GM23338 (cell line): ENCODE measurements at regions not wholly inside any gene's neighbourhood (a gene's known extent, or its start where the extent isn't known, plus 50 kb on each side); places are given as distances from the start of the nearest gene placed in this dataset.

Experiments
- ATAC-seq: fragments of 200-7000 bp; cut with Tn5 transposase; 3 replicates; pipeline ENCODE4 v1.9.1; 2020
- DNase-seq: peaks from one replicate; pipeline ENCODE4 v3.0.0-alpha.2; 2015; ENCODE audit warnings: low spot score
- H2AFZ ChIP-seq: fragments of 200-600 bp; sonication (generic); 2 replicates; pipeline ENCODE4 v1.8.0; 2016; ENCODE audit warnings: antibody characterized with exemption, mild to moderate bottlenecking, moderate library complexity
- H3F3A ChIP-seq: fragments of 200-600 bp; sonication (generic); replicated peaks from 2 replicates; pipeline ENCODE4 v1.8.0; 2017; ENCODE audit warnings: antibody characterized with exemption, mixed run types, low read depth
- H3K27ac ChIP-seq: fragments of 200-600 bp; sonication (generic); 2 replicates; pipeline ENCODE4 v1.6.1; 2016; ENCODE audit warnings: low read depth
- H3K27me3 ChIP-seq: fragments of 200-600 bp; sonication (generic); 2 replicates; pipeline ENCODE4 v1.8.0; 2016; ENCODE audit warnings: mild to moderate bottlenecking, mixed run types, moderate library complexity; ENCODE audit not compliant: insufficient read depth
- H3K36me3 ChIP-seq: fragments of 200-600 bp; sonication (generic); 2 replicates; pipeline ENCODE4 v1.8.0; 2016; ENCODE audit warnings: mild to moderate bottlenecking; ENCODE audit not compliant: insufficient read depth
- H3K4me1 ChIP-seq: fragments of 200-600 bp; sonication (generic); 2 replicates; pipeline ENCODE4 v1.8.0; 2016; ENCODE audit warnings: mild to moderate bottlenecking, moderate library complexity; ENCODE audit not compliant: insufficient read depth
- H3K4me2 ChIP-seq: fragments of 200-600 bp; sonication (generic); 2 replicates; pipeline ENCODE4 v1.7.1; 2017; ENCODE audit warnings: mixed run types
- H3K4me3 ChIP-seq: fragments of 200-600 bp; sonication (generic); 2 replicates; pipeline ENCODE4 v1.6.1; 2016; ENCODE audit warnings: mixed run types
- H3K79me2 ChIP-seq: fragments of 200-600 bp; sonication (generic); replicated peaks from 2 replicates; pipeline ENCODE4 v1.8.0; 2017; ENCODE audit warnings: mild to moderate bottlenecking; ENCODE audit not compliant: insufficient read depth
- H3K9me2 ChIP-seq: fragments of 200-600 bp; sonication (generic); 2 replicates; pipeline ENCODE4 v1.8.0; 2017; ENCODE audit not compliant: insufficient read depth
- H4K20me1 ChIP-seq: fragments of 200-600 bp; sonication (generic); replicated peaks from 2 replicates; pipeline ENCODE4 v1.8.0; 2017; ENCODE audit warnings: mild to moderate bottlenecking; ENCODE audit not compliant: insufficient read depth
- H3K27ac Mint-ChIP-seq: 2 replicates; pipeline ENCODE4 v1.8.0; 2020; ENCODE audit warnings: inconsistent platforms, mild to moderate bottlenecking, moderate library complexity, mixed read lengths
- H3K27me3 Mint-ChIP-seq: 3 replicates; pipeline ENCODE4 v1.8.0; 2022; ENCODE audit warnings: low read depth, mild to moderate bottlenecking, moderate library complexity, mixed read lengths, inconsistent platforms; ENCODE audit not compliant: insufficient read depth, poor library complexity
- H3K36me3 Mint-ChIP-seq: 3 replicates; pipeline ENCODE4 v1.8.0; 2021; ENCODE audit warnings: low read depth, mild to moderate bottlenecking, inconsistent platforms, moderate library complexity, mixed read lengths
- H3K4me1 Mint-ChIP-seq: 3 replicates; pipeline ENCODE4 v1.8.0; 2020; ENCODE audit warnings: mild to moderate bottlenecking, inconsistent platforms, mixed read lengths
- H3K4me3 Mint-ChIP-seq: 3 replicates; pipeline ENCODE4 v1.8.0; 2021; ENCODE audit warnings: moderate library complexity, mild to moderate bottlenecking, inconsistent platforms, mixed read lengths
- H3K9me3 Mint-ChIP-seq: 3 replicates; pipeline ENCODE4 v1.8.0; 2020; ENCODE audit warnings: moderate library complexity, mild to moderate bottlenecking, inconsistent platforms, mixed read lengths
- CREB1 ChIP-seq: fragments of 250-450 bp; sonication (Bioruptor Pico); IDR thresholded peaks from 2 replicates; pipeline ENCODE4 v1.5.0; 2020; ENCODE audit warnings: low read depth, mild to moderate bottlenecking, moderate library complexity
- EZH2 ChIP-seq: fragments of 200-600 bp; sonication (generic); IDR thresholded peaks from one replicate; pipeline ENCODE4 v1.8.0; 2017; ENCODE audit warnings: antibody characterized with exemption, mild to moderate bottlenecking, low read depth; ENCODE audit not compliant: unreplicated experiment
- JUNB ChIP-seq: IDR thresholded peaks from one replicate; pipeline ENCODE4 v1.6.1; 2016; ENCODE audit warnings: antibody characterized with exemption; ENCODE audit not compliant: unreplicated experiment
- NANOG ChIP-seq: IDR thresholded peaks from 2 replicates; pipeline ENCODE4 v1.6.1; 2016; ENCODE audit warnings: antibody characterized with exemption, borderline replicate concordance
- POLR2AphosphoS5 ChIP-seq: IDR thresholded peaks from 2 replicates; pipeline ENCODE4 v1.6.1; 2016; ENCODE audit warnings: antibody characterized with exemption, low read depth
- STAT1 ChIP-seq: IDR thresholded peaks from one replicate; pipeline ENCODE4 v1.6.1; 2016; ENCODE audit warnings: antibody characterized with exemption; ENCODE audit not compliant: unreplicated experiment
- ZNF114 ChIP-seq: fragments of 250-450 bp; sonication (Bioruptor Pico); IDR thresholded peaks from 2 replicates; pipeline ENCODE4 v1.5.0; 2020; ENCODE audit warnings: mild to moderate bottlenecking, moderate library complexity
- ZNF331 ChIP-seq: fragments of 250-450 bp; sonication (Bioruptor Pico); IDR thresholded peaks from 2 replicates; pipeline ENCODE4 v1.5.0; 2020; ENCODE audit warnings: low read depth, mild to moderate bottlenecking, moderate library complexity
- TF ChIP-seq, protein P1 (sequence below): IDR thresholded peaks from 2 replicates; pipeline ENCODE4 v1.6.1; 2016; ENCODE audit warnings: antibody characterized with exemption
- TF ChIP-seq, protein P2 (sequence below): IDR thresholded peaks from one replicate; pipeline ENCODE4 v1.6.1; 2018; ENCODE audit warnings: antibody characterized with exemption; ENCODE audit not compliant: unreplicated experiment
- TF ChIP-seq, protein P3 (sequence below), 2 experiments: fragments of 200-600 bp in 1 of 2; sonication (generic) in 1 of 2; conservative IDR thresholded peaks; 2 replicates each; pipeline versions ENCODE4 v1.5.1 to v1.6.1; 2016 to 2017; ENCODE audit warnings: antibody characterized with exemption in 2 of 2, low read depth in 2 of 2, mild to moderate bottlenecking in 2 of 2, moderate library complexity in 1 of 2

DNA sequence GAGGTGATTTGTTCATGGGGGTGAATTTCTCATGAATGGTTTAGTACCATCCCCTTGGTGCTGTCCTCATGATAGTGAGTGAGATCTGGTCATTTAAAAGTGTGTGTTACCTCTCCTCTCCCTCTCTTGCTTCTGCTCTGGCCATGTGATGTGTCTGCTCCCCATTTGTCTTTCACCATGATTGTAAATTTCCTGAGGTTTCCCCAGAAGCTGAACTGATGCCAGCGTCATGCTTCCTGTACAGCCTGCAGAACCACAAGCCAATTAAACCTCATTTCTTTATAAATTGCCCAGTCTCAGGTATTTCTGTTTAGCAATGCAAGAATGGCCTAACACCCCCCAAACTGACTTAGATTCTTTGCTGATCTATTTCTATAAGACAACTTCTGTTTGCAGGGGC, 249.4 kb upstream of the B3GALT2 start:
- no peak overlapping the region for H3K4me3 Mint-ChIP-seq
- H3K4me3 ChIP-seq = no peak overlapping the region
- H3K4me1 Mint-ChIP-seq = no peaks in the 10 kb centered on the region
- H3K27ac ChIP-seq = no peak overlapping the region
- H3K27ac Mint-ChIP-seq = no peak overlapping the region
- no peak overlapping the region for H2AFZ ChIP-seq
- peaks cover 10% of the 10 kb centered on the region for H3K9me2 ChIP-seq
- H3K27me3 Mint-ChIP-seq = peaks cover 4% of the 10 kb centered on the region
- no peaks in the 10 kb centered on the region for H3K4me1 ChIP-seq
- H3K4me2 ChIP-seq = no peak overlapping the region
- no peak for ATAC-seq
- H4K20me1 ChIP-seq = no peaks in the 10 kb centered on the region
- H3K36me3 ChIP-seq = peaks cover 4% of the 10 kb centered on the region; the same call in 1 of the 2 replicates
- peaks cover 27% of the 10 kb centered on the region for H3K36me3 Mint-ChIP-seq
- no peaks in the 10 kb centered on the region for H3K27me3 ChIP-seq
- H3K79me2 ChIP-seq = no peaks in the 10 kb centered on the region
- H3K9me3 Mint-ChIP-seq = peaks cover 45% of the 10 kb centered on the region
- no peak for TF ChIP-seq CREB1 (CRISPR knock-in tag)
- no peak for TF ChIP-seq STAT1
- TF ChIP-seq, protein P1, sequence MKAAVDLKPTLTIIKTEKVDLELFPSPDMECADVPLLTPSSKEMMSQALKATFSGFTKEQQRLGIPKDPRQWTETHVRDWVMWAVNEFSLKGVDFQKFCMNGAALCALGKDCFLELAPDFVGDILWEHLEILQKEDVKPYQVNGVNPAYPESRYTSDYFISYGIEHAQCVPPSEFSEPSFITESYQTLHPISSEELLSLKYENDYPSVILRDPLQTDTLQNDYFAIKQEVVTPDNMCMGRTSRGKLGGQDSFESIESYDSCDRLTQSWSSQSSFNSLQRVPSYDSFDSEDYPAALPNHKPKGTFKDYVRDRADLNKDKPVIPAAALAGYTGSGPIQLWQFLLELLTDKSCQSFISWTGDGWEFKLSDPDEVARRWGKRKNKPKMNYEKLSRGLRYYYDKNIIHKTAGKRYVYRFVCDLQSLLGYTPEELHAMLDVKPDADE = no peak
- TF ChIP-seq POLR2AphosphoS5 = no peak
- no peak for TF ChIP-seq NANOG
- no peak for TF ChIP-seq JUNB
- no peak for TF ChIP-seq EZH2
- H3F3A ChIP-seq = no peaks in the 10 kb centered on the region
- no peak for DNase-seq

DNA sequence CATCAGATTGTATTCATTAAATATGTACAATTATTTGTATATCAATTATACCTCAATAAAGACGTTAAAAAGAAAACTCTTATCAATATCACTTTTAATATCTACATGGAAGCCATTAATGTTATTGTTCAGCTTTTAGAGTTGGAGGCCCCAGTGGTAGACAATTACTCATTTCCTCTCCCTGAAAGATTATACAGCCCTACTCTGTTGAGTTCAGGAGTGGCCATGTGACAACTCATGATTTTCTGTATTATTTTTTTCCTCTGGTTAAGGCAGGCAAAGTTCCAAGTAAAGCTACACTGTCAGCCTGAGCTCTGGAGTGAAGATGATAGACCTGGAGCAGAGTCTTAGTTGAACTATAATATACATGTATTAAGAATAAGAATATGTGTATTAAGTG, 247.9 kb upstream of the B3GALT2 start:
- no peaks in the 10 kb centered on the region for H3K79me2 ChIP-seq
- H3K4me1 Mint-ChIP-seq = no peaks in the 10 kb centered on the region
- ATAC-seq (no peak), DNase-seq (no peak)
- H4K20me1 ChIP-seq = no peaks in the 10 kb centered on the region
- peaks cover 5% of the 10 kb centered on the region for H3K27me3 Mint-ChIP-seq
- peaks cover 27% of the 10 kb centered on the region for H3K36me3 Mint-ChIP-seq
- no peaks in the 10 kb centered on the region for H3K4me1 ChIP-seq
- H3K27me3 ChIP-seq = no peaks in the 10 kb centered on the region
- no peak overlapping the region for H3K4me3 Mint-ChIP-seq
- H3K4me3 ChIP-seq = no peak overlapping the region
- H2AFZ ChIP-seq = no peak overlapping the region
- H3K9me2 ChIP-seq = peaks cover 10% of the 10 kb centered on the region
- no peak overlapping the region for H3K27ac ChIP-seq
- peaks cover 4% of the 10 kb centered on the region; the same call in 1 of the 2 replicates for H3K36me3 ChIP-seq
- H3F3A ChIP-seq = no peaks in the 10 kb centered on the region
- H3K27ac Mint-ChIP-seq = no peak overlapping the region
- H3K4me2 ChIP-seq = no peak overlapping the region
- H3K9me3 Mint-ChIP-seq = peaks cover 45% of the 10 kb centered on the region
- no peak for TF ChIP-seq CREB1 (CRISPR knock-in tag)
- TF ChIP-seq ZNF331 (CRISPR knock-in tag) = no peak
- TF ChIP-seq, protein P2, sequence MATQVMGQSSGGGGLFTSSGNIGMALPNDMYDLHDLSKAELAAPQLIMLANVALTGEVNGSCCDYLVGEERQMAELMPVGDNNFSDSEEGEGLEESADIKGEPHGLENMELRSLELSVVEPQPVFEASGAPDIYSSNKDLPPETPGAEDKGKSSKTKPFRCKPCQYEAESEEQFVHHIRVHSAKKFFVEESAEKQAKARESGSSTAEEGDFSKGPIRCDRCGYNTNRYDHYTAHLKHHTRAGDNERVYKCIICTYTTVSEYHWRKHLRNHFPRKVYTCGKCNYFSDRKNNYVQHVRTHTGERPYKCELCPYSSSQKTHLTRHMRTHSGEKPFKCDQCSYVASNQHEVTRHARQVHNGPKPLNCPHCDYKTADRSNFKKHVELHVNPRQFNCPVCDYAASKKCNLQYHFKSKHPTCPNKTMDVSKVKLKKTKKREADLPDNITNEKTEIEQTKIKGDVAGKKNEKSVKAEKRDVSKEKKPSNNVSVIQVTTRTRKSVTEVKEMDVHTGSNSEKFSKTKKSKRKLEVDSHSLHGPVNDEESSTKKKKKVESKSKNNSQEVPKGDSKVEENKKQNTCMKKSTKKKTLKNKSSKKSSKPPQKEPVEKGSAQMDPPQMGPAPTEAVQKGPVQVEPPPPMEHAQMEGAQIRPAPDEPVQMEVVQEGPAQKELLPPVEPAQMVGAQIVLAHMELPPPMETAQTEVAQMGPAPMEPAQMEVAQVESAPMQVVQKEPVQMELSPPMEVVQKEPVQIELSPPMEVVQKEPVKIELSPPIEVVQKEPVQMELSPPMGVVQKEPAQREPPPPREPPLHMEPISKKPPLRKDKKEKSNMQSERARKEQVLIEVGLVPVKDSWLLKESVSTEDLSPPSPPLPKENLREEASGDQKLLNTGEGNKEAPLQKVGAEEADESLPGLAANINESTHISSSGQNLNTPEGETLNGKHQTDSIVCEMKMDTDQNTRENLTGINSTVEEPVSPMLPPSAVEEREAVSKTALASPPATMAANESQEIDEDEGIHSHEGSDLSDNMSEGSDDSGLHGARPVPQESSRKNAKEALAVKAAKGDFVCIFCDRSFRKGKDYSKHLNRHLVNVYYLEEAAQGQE = no peak
- TF ChIP-seq POLR2AphosphoS5 = no peak
- TF ChIP-seq ZNF114 = no peak
- no peak for TF ChIP-seq STAT1
- TF ChIP-seq NANOG = no peak
- TF ChIP-seq EZH2 = no peak
- TF ChIP-seq, protein P3, sequence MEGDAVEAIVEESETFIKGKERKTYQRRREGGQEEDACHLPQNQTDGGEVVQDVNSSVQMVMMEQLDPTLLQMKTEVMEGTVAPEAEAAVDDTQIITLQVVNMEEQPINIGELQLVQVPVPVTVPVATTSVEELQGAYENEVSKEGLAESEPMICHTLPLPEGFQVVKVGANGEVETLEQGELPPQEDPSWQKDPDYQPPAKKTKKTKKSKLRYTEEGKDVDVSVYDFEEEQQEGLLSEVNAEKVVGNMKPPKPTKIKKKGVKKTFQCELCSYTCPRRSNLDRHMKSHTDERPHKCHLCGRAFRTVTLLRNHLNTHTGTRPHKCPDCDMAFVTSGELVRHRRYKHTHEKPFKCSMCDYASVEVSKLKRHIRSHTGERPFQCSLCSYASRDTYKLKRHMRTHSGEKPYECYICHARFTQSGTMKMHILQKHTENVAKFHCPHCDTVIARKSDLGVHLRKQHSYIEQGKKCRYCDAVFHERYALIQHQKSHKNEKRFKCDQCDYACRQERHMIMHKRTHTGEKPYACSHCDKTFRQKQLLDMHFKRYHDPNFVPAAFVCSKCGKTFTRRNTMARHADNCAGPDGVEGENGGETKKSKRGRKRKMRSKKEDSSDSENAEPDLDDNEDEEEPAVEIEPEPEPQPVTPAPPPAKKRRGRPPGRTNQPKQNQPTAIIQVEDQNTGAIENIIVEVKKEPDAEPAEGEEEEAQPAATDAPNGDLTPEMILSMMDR (conservative IDR thresholded peaks at IDR 0.05; ENCODE audit: low read depth in 2 of 2) = no peak
